ENCODE measurements at regions not wholly inside any gene's neighbourhood (a gene's known extent, or its start where the extent isn't known, plus 50 kb on each side); places are given as distances from the start of the nearest gene placed in this dataset.

DNA sequence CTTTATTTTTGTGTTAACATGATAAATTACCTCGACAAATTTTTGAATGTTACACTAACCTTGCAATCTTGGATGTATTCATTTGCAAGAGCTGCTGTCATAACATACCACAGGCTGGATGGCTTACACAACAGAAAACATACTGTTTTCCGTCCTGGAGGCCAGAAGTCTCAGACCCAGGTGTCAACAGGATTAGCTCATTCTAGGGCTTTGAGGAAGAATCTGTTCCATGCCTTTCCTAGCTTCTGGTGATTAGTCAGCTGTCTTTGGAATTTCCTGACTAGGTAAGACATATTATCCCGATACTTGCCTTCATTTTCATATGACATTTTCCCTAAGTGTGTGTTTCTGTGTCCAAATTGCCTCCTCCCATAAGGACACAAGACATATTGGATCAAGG lies 188.6 kb upstream of the CDH19 start:
- H3K79me2 ChIP-seq (ENCODE audit: insufficient read depth, low read depth): no peaks in the 10 kb centered on the region
- no peak overlapping the region for H3K27ac ChIP-seq
- no peaks in the 10 kb centered on the region for H4K20me1 ChIP-seq (ENCODE audit: insufficient read depth)
- no peaks in the 10 kb centered on the region; the same call in 1 of the 2 replicates for H3K36me3 ChIP-seq (ENCODE audit: insufficient read depth)
- no peaks in the 10 kb centered on the region for H3K27me3 ChIP-seq (ENCODE audit: insufficient read depth, low read depth)
- H3K4me1 ChIP-seq (ENCODE audit: low read depth, poor library complexity, severe bottlenecking): no peaks in the 10 kb centered on the region
- no peak overlapping the region for H3K9ac ChIP-seq
- no peak overlapping the region for H3K4me2 ChIP-seq
- no peak overlapping the region for H3K4me3 ChIP-seq (IDR thresholded peaks at IDR 0.05; ENCODE audit: insufficient read depth, low read depth, low read length)
- TF ChIP-seq, protein P1, sequence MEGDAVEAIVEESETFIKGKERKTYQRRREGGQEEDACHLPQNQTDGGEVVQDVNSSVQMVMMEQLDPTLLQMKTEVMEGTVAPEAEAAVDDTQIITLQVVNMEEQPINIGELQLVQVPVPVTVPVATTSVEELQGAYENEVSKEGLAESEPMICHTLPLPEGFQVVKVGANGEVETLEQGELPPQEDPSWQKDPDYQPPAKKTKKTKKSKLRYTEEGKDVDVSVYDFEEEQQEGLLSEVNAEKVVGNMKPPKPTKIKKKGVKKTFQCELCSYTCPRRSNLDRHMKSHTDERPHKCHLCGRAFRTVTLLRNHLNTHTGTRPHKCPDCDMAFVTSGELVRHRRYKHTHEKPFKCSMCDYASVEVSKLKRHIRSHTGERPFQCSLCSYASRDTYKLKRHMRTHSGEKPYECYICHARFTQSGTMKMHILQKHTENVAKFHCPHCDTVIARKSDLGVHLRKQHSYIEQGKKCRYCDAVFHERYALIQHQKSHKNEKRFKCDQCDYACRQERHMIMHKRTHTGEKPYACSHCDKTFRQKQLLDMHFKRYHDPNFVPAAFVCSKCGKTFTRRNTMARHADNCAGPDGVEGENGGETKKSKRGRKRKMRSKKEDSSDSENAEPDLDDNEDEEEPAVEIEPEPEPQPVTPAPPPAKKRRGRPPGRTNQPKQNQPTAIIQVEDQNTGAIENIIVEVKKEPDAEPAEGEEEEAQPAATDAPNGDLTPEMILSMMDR (conservative IDR thresholded peaks at IDR 0.05; ENCODE audit: low read depth, low read length): no peak
- no peak overlapping the region for H2AFZ ChIP-seq (ENCODE audit: low read depth)

DNA sequence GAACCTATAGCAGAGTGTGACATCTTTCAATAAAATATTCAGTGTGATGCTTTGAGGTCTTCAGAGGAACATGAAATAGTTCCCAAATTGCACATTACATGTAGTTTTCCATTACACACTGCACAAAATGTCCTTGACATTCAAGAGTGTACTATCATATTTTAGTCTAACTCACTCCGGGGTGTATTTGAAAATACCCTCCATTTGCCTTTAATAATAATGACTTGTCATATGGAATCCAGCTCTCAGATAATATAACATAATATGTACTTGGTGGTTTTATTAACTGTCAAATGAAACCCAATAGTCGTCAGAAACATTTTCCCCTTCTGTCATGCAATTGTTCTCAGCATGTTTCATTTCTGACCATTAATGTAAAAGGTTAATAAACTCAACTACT lies 176.7 kb upstream of the CDH19 start:
- H3K4me3 ChIP-seq (IDR thresholded peaks at IDR 0.05; ENCODE audit: insufficient read depth, low read depth, low read length): no peak overlapping the region
- no peak overlapping the region for H3K27ac ChIP-seq

DNA sequence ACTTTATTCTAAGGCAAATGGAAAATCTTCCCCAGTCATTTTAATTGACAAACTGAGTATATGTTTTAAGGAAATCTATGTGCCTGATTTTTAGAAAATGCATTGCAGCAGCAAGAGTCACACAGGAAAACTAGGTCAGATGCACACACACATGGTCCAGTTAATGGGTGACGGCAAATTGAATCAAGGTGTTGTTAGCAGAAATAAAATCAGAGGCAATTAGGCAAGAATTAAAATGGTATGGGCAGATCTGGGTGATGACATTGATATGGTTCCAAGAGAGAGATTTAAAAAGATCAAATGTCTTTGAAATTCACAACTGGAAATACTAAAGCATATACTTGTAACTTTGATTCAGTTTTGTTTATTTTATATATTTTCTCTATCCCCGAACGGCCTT lies 174.2 kb upstream of the CDH19 start:
- no peaks in the 10 kb centered on the region for H3K79me2 ChIP-seq (ENCODE audit: insufficient read depth, low read depth)
- H3K4me2 ChIP-seq: no peak overlapping the region
- H4K20me1 ChIP-seq (ENCODE audit: insufficient read depth): no peaks in the 10 kb centered on the region
- H3K4me1 ChIP-seq (ENCODE audit: low read depth, poor library complexity, severe bottlenecking): no peaks in the 10 kb centered on the region
- H3K4me3 ChIP-seq (IDR thresholded peaks at IDR 0.05; ENCODE audit: insufficient read depth, low read depth, low read length): no peak overlapping the region
- TF ChIP-seq, protein P1 (conservative IDR thresholded peaks at IDR 0.05; ENCODE audit: low read depth, low read length): no peak
- H3K27me3 ChIP-seq (ENCODE audit: insufficient read depth, low read depth): no peaks in the 10 kb centered on the region
- H3K9ac ChIP-seq: no peak overlapping the region
- H2AFZ ChIP-seq (ENCODE audit: low read depth): no peak overlapping the region
- no peaks in the 10 kb centered on the region for H3K36me3 ChIP-seq (ENCODE audit: insufficient read depth)
- H3K27ac ChIP-seq: no peak overlapping the region

More for the DNA sequence above, 176.7 kb upstream of the CDH19 start:
- Histone ChIP-seq H3K36me3 (ENCODE audit: insufficient read depth) (no peaks in the 10 kb centered on the region), H4K20me1 (ENCODE audit: insufficient read depth) (no peaks in the 10 kb centered on the region), H3K9ac (no peak overlapping the region), H3K27me3 (ENCODE audit: insufficient read depth, low read depth) (no peaks in the 10 kb centered on the region), H2AFZ (ENCODE audit: low read depth) (no peak overlapping the region), H3K79me2 (ENCODE audit: insufficient read depth, low read depth) (no peaks in the 10 kb centered on the region), H3K4me1 (ENCODE audit: low read depth, poor library complexity, severe bottlenecking) (no peaks in the 10 kb centered on the region), H3K4me2 (no peak overlapping the region)
- TF ChIP-seq, protein P1 (conservative IDR thresholded peaks at IDR 0.05; ENCODE audit: low read depth, low read length): no peak

DNA sequence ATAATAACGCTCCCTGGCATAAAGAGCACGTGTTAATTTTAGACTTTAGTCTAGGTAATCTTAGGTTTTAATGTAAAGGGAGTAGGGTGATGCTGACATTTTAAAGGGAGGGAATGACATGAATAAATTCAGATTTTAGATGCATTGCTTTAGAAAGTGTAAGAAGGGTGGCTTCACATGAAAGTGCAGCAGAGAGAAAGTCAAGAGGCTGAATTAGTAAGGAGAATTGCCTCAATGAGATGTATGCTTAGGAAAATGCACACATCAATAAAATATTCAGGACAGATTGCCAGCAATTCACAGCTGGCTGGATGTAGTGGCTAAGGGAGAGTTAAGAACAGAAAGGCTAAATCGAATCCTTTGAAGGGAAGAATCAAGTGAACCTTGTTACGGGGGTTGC lies 165.5 kb upstream of the CDH19 start:
- H3K4me1 ChIP-seq (ENCODE audit: low read depth, poor library complexity, severe bottlenecking): no peaks in the 10 kb centered on the region
- H3K9ac ChIP-seq: no peak overlapping the region
- no peaks in the 10 kb centered on the region for H3K79me2 ChIP-seq (ENCODE audit: insufficient read depth, low read depth)
- no peaks in the 10 kb centered on the region for H3K27me3 ChIP-seq (ENCODE audit: insufficient read depth, low read depth)
- no peak overlapping the region for H3K27ac ChIP-seq
- H3K4me2 ChIP-seq: no peak overlapping the region
- H3K36me3 ChIP-seq (ENCODE audit: insufficient read depth): no peaks in the 10 kb centered on the region
- no peak overlapping the region for H2AFZ ChIP-seq (ENCODE audit: low read depth)
- no peak overlapping the region for H3K4me3 ChIP-seq (IDR thresholded peaks at IDR 0.05; ENCODE audit: insufficient read depth, low read depth, low read length)
- no peaks in the 10 kb centered on the region for H4K20me1 ChIP-seq (ENCODE audit: insufficient read depth)
- TF ChIP-seq, protein P1 (conservative IDR thresholded peaks at IDR 0.05; ENCODE audit: low read depth, low read length): no peak
